ENCODE measurements at regions not wholly inside any gene's neighbourhood (a gene's known extent, or its start where the extent isn't known, plus 50 kb on each side); places are given as distances from the start of the nearest gene placed in this dataset.

- H3K4me1 Mint-ChIP-seq (ENCODE audit: low read depth) = no peaks in the 10 kb centered on the region
- Histone ChIP-seq H3K4me1 (ENCODE audit: insufficient read depth, low read length) (no peaks in the 10 kb centered on the region), H3K27ac (ENCODE audit: low read depth in 1 of 2, low read length in 2 of 2) (no peak overlapping the region), H3K9me3 (ENCODE audit: control insufficient read depth in 1 of 2, insufficient read depth in 1 of 2, low read length in 2 of 2) (no peaks in the 10 kb centered on the region), H3K27me3 (ENCODE audit: control insufficient read depth in 1 of 2, insufficient read depth in 2 of 2, low read length in 2 of 2) (no peaks in the 10 kb centered on the region), H3K4me3 (ENCODE audit: low read length) (no peak overlapping the region), H3K36me3 (ENCODE audit: insufficient read depth, low read length) (no peaks in the 10 kb centered on the region)
- TF ChIP-seq CTCF (IDR thresholded peaks at IDR 0.05) = no peak
- no peaks in the 10 kb centered on the region for H3K9me3 Mint-ChIP-seq
- intact Hi-C loops (cut with DNase I, micrococcal nuclease) = no loop called here
- H3K4me3 Mint-ChIP-seq = no peak overlapping the region
- no peaks in the 10 kb centered on the region for H3K36me3 Mint-ChIP-seq (ENCODE audit: low read depth)
- POLR2A ChIA-PET = no interaction called here
- DNase-seq = no peak
- no peaks in the 10 kb centered on the region for H3K27me3 Mint-ChIP-seq
- H3K27ac Mint-ChIP-seq = no peak overlapping the region
- ATAC-seq (ENCODE audit: poor library complexity) = no peak
- CTCF ChIA-PET = no interaction called here
Observed at GRCh38 chr1:163535807-163536206, 214.1 kb downstream of the NUF2 start.

GRCh38 chr1:163537809-163538208, 216.1 kb downstream of the NUF2 start:
- DNase-seq (no peak), ATAC-seq (ENCODE audit: poor library complexity) (no peak)
- H3K4me3 ChIP-seq (ENCODE audit: low read length) = no peak overlapping the region
- Mint-ChIP-seq H3K4me1 (ENCODE audit: low read depth) (no peaks in the 10 kb centered on the region), H3K4me3 (no peak overlapping the region), H3K27ac (no peak overlapping the region), H3K36me3 (ENCODE audit: low read depth) (no peaks in the 10 kb centered on the region), H3K9me3 (no peaks in the 10 kb centered on the region), H3K27me3 (no peaks in the 10 kb centered on the region)
- intact Hi-C loops (cut with DNase I, micrococcal nuclease) = no loop called here
- no peak overlapping the region for H3K27ac ChIP-seq (ENCODE audit: low read depth in 1 of 2, low read length in 2 of 2)
- H3K27me3 ChIP-seq (ENCODE audit: control insufficient read depth in 1 of 2, insufficient read depth in 2 of 2, low read length in 2 of 2) = no peaks in the 10 kb centered on the region
- CTCF ChIA-PET = no interaction called here
- H3K9me3 ChIP-seq (ENCODE audit: control insufficient read depth in 1 of 2, insufficient read depth in 1 of 2, low read length in 2 of 2) = peaks cover 0 to 4% of the 10 kb centered on the region in 2 experiments
- POLR2A ChIA-PET = no interaction called here
- no peaks in the 10 kb centered on the region for H3K36me3 ChIP-seq (ENCODE audit: insufficient read depth, low read length)
- TF ChIP-seq CTCF (IDR thresholded peaks at IDR 0.05) = no peak
- no peaks in the 10 kb centered on the region for H3K4me1 ChIP-seq (ENCODE audit: insufficient read depth, low read length)

- CTCF ChIA-PET = no interaction called here
- no peaks in the 10 kb centered on the region for H3K27me3 Mint-ChIP-seq
- peaks cover 0 to 4% of the 10 kb centered on the region in 2 experiments for H3K9me3 ChIP-seq (ENCODE audit: control insufficient read depth in 1 of 2, insufficient read depth in 1 of 2, low read length in 2 of 2)
- no peak for TF ChIP-seq CTCF (IDR thresholded peaks at IDR 0.05)
- H3K4me1 Mint-ChIP-seq (ENCODE audit: low read depth) = no peaks in the 10 kb centered on the region
- no peaks in the 10 kb centered on the region for H3K36me3 Mint-ChIP-seq (ENCODE audit: low read depth)
- no peaks in the 10 kb centered on the region for H3K36me3 ChIP-seq (ENCODE audit: insufficient read depth, low read length)
- no peak overlapping the region for H3K4me3 Mint-ChIP-seq
- no peaks in the 10 kb centered on the region for H3K27me3 ChIP-seq (ENCODE audit: control insufficient read depth in 1 of 2, insufficient read depth in 2 of 2, low read length in 2 of 2)
- no peak overlapping the region for H3K27ac Mint-ChIP-seq
- ATAC-seq (ENCODE audit: poor library complexity) (no peak), DNase-seq (no peak)
- H3K4me3 ChIP-seq (ENCODE audit: low read length) = no peak overlapping the region
- POLR2A ChIA-PET = no interaction called here
- intact Hi-C loops (cut with DNase I, micrococcal nuclease) = no loop called here
- no peaks in the 10 kb centered on the region for H3K9me3 Mint-ChIP-seq
- no peaks in the 10 kb centered on the region for H3K4me1 ChIP-seq (ENCODE audit: insufficient read depth, low read length)
- H3K27ac ChIP-seq (ENCODE audit: low read depth in 1 of 2, low read length in 2 of 2) = no peak overlapping the region
Observed at GRCh38 chr1:163538667-163539066, 216.9 kb downstream of the NUF2 start.
